SW480 (cell line): ENCODE measurements at regions not wholly inside any gene's neighbourhood (a gene's known extent, or its start where the extent isn't known, plus 50 kb on each side); places are given as distances from the start of the nearest gene placed in this dataset.

Experiments
- DNase-seq: peaks from one replicate; pipeline ENCODE4 v3.0.0-alpha.2; 2016; ENCODE audit warnings: low spot score

DNA sequence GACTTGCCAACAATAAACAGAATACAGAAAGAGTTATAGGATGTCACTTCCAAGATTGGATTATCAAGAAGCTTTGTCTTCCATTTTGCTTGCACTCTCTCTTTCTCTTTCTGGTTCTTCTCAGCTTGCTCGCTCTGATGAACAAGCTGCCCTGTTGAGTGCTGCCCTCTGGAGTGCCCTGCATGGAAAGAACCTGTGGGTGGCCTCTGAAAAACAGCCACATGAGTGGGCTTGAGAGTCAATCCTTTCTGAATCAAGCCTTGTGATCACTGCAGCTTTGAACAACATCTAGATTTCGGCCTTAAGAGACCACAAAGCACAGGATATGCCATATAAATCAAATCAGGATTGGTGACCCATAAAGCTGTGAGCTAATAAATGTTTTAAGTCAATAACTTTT, 185.1 kb downstream of the KIF2B start:
- DNase-seq, result no peak

DNA sequence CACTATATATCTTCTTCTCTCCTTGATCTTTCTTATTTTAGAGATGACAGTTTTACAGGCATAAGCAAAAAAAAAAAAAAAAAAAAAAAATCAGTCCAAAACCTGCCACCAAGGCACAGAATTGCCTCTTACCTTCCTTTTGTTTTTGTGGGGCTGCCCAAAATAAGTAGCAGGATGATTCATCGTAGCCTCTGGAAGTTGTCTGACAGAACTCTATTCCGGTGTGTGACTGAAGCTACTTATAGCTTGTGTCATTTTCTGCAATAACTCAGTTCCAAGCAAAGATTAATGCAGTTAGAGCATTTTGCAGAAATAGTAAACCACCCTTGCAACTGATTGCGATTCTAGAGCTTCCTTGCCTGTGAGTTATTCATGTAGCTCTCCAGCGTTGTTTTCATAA, 186.8 kb downstream of the KIF2B start:
- no peak for DNase-seq

DNA sequence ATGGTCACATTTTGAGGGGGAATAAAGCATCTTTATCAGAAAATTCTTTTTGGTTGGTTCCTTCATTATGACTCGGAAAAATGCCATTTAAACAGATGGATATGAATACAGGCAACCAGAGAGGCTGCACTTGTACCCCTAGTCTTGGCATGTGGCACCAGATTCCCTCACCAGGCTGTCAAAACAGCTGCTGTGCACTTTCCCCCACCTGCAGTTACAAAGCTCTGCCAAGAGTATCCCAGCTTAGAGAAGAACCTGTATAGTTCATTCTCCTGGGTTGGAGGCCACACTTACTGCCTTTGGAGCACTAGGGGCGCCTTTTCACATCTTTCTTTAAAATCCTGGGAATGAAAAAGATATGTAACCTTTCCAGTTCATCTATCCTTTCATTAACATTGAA, 190.3 kb downstream of the KIF2B start:
- no peak for DNase-seq

DNA sequence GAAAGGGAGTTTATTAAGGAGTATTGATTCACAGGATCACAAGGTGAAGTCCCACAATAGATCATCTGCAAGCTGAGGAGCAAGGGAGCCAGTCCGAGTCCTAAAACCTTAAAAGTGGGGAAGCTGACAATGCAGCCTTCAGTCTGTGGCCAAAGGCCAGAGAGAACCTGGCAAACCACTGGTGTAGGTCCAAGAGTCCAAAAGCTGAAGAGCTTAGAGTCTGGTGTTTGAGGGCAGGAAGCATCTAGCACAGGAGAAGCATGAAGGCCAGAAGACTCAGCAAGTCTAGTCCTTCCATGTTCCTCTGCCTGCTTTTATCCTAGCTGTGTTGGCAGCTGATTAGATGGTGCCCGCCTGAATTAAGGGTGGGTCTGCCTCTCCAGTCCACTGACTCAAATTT, 193.0 kb downstream of the KIF2B start:
- DNase-seq, result no peak

DNA sequence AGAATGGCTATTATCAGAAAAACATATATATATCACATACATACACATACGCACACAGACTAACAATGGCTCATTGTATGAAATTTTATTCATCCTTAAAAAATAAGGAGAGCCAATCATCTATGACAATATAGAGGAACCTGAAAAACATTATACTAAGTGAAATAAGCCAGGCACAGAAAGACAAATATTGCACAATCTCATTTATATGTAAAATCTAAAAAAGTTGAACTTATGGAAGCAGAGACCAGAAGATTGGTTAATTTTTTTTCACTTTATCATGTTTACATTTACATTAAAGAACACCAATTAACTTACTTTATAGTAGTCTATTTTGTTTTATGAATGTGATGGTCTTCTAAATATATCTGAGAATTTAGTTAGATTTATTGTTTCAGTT, 198.7 kb downstream of the KIF2B start:
- DNase-seq, result no peak

DNA sequence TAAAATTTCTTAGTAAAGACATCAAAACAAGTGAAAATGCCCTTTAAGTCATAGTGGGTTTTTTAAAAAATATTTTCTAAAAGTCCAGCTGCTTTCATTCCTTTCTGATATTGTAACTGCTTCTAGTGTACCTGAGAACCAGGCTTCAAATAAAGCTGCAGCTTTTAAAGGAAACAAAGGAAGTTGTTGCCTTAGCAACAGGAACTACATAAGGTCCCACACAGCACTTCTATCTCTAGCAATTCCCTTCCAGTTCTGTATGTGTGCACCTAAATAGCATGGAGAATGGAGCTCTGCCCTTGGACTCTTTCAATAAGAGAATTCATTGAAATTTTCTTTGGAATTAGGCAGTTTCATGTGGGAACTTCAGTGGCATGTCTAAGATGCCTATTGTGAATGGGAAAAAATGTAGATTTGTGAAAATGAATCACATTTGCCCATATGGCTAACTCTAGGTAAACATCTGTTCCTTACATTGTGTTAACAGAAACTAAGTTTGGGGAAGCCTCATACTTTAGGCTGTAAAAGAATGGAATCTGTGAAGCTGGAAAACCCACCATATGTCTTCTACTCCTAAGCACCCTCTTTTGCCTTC, 206.4 kb downstream of the KIF2B start:
- DNase-seq, result no peak

DNA sequence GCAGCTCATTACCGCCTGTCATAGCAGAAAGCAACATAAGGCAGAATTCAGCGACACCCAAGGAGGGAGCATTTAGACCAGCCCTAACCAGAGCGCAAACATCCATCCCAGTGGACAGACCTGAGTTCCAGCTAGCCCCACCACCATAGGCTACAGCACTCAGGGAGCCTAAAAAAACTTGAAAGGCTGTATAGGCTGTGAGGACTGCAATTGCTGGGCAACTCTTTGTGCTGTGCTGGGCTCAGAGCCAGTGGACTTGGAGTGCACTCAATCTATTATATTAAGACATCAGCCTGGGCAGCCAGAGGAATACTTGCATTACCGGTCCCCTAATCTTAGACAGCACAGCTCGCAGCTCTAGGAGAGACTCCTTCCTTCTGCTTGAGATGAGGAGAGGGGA, 207.3 kb downstream of the KIF2B start:
- DNase-seq, result no peak

DNA sequence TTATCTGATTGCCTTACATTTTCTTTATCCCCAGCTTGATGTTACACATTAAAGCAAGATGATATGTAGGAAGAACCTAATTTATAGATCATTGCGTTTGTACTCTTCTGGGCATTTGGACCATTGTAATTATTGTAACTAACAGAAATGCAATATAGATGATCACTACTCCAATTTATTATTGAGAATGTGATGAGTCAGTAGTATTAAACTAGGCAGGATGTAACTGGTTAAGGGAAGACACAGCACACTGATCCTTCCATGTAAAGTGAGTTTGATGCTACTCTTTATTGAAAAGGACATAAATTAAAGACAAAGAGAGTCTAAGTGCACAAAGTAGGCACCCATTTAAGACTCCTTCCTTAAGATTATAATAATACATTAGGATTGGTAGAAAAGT, 223.8 kb downstream of the KIF2B start:
- DNase-seq, result no peak

DNA sequence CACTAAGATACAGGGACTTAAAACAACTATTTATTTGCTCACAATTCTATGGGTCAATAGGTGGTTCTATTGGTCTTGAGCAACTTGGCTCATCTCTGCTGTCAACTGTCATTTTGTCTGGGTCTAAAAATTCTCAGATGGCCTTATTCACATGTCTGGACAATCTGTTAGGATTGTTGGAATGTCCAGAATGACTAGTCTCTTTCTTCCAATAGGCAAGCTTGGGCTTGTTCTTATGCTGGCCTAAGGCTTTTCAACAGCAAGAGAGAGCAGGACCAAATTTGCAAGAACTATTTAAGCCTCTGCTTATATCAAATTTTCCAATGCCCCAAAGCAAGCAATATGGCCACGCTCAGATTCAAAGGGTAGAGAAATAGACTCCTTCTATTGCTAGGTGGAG, 240.9 kb downstream of the KIF2B start:
- DNase-seq, result no peak

DNA sequence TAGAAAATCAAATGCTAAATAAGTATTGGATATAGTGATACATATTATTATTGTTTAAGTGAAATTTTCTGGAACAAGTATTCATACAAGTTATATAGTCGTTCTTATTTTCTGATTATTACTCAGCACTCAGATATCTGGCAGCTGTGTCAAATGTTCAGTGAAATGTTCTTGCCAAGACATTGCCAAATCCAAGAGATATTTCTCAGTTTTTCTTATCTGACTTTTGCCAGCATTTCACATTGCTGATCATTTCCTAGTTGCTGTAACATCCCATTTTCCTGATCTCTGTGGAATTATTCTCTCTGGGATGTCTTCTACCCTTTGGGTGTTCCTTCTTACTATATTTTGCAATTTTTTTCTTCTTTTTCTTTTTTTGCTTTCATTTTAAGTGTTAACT, 262.3 kb downstream of the KIF2B start:
- DNase-seq, result no peak

DNA sequence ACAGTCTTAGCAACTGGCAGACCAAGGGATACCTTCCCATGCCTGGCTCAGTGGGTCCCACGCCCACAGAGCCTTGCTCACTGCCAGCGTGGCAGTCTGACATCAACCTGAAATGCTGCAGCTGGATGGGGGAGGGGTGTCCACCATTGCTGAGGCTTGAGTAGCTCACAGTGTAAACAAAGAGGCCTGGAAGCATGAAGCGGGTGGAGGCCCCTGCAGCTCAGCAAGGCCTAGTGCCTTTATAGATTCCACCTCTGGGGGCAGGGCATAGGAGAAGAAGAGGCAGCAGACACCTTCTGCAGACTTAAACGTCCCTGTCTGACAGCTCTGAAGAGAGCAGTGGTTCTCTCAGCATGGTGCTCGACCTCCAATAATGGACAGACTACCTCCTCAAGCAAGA, 263.2 kb downstream of the KIF2B start:
- DNase-seq, result no peak

DNA sequence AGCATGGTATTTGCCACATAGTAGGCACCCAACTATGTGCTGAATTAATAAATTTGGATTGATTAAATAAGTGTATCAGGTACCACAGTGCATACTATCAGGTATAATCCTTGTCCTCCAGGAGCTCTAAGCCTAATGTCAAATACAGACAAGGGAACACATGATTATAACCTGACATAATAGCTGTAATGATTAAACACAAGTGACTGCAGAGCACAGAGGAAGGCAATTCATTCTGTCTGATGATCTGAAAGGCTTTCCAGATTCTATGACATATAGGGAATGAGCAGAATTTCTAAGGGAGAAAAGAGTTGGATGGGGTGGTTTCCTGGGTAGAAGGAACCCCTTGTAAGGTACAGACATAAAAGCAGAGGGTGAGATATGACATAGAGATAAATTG, 273.5 kb downstream of the KIF2B start:
- no peak for DNase-seq

DNA sequence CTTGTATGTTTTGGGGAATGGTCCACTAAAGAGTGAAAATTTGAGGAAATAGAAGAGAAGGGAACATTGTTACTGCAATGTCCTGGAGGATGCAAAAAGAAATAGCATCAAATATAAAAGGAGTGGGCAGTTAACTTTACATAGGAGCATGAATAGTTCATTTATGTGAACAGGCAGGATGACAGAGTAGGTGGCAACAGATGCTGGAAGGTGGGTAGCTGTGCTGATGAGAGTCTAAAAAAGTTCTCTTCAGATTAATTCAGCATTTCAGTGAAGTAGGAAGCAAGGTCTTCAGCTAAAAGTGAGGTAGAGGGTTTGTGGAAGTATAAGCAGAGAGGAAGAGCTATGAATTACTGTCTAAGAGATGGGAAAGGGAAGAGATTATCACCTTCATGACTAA, 276.5 kb downstream of the KIF2B start:
- no peak for DNase-seq

DNA sequence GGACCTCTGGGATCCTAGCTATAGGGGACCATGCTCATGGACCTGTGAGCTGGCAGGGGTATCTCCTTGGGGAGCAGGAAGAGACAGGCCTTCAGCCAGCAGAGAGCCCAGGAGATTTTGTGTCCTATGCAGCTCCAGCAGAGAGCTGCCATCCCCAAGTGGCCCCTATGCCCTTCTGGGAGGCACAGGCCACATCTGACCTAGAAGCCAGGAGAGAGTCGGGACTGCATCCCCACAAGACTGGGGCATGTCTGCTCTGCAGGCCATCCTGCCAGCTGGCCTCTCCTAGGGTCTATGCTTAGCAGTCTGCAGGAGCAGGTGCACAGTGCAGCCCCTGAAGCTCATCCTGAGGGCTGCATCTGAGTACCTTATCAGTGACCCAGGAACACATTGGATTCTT, 279.5 kb downstream of the KIF2B start:
- DNase-seq, result no peak

DNA sequence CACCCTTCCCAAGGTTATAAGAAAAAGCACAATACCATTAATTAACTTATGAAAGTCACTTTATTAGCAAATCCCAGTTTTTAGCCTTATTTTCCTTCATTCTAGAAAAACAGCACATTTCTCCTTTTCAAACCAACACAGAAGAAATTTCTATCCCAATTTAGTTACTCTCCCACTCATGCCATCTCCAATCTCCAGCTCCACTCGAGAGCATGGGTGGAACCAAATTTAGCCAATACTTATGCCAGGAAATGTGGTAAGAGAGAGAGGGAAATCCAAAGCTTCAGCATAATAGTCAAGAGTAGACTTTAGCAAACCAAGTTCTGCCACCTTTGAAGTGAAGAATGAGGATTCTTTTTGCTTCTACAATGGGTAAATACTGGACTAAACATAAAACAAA, 288.8 kb downstream of the KIF2B start:
- DNase-seq, result no peak

DNA sequence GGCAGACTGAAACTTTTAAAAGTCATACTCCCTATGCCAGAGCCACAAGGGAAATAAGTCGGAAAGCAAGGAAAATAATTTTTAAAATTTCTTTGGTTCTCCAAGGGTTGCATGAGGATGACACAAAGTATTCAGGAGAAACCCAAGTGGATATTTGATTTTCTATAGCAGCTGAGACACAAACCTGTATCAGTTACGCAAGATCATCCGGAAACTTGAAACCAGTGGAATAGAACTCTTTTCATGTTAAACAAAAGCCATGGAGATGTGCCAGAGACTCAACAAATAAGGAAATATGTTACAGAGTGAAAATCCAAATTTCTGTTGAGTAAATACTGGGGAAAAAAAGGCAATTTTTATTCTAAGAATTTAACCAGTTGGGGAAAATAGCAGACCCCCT, 294.7 kb downstream of the KIF2B start:
- no peak for DNase-seq

DNA sequence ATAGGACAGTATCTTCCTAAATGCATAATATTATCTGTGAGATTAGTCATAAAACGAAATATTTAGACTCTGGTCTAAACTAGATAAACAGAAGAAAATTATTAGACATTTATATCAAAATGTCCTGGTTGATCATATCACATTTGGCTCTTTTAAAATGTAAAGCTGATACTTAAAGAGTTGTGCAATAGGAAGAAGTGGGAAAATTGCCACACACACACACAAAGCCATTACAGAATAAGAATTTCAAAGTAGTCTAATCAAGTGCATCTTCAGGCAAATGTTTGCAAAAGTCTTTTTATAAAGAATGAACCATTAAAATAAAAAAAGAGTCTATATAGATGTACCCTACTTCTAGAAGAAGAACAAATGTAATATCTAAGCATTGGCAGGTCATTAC, 301.7 kb downstream of the KIF2B start:
- DNase-seq, result no peak

DNA sequence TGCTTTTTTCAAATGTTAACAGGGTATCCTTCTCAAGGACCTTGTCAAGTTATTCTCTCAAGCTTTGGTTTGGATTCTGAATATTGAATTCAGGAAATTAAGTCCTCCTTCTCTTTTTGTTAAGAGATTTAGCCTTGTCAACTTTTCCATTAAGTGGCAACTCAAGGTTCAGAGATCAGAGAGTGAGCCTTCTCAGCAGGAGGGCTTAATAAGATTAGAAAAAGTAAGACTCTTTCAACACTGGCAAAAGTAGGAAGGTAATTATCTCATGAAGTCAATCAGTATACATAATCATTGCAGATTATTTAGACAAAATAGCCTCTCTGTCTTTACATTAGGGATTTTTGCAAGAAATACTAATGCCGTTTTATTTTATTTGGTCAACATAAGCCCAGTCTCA, 330.7 kb downstream of the KIF2B start:
- DNase-seq, result no peak

DNA sequence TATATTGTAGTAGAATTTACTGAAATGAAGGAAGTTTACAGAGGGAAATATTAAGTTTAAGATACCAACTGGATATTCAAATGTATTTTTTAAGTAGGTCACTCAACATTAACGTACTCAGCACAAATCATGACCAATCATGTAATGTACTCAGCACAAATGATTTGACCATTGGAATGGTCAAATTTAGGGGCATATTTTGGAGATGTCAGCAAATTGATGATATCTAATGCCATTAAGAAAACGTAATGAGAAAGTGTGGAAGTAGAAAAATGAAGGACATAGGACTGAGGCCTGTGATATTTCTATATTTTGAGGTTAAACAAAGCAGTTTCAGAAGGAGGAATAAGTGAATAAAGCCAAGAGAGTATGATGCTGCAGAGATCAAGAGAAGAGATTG, 334.8 kb downstream of the KIF2B start:
- no peak for DNase-seq

DNA sequence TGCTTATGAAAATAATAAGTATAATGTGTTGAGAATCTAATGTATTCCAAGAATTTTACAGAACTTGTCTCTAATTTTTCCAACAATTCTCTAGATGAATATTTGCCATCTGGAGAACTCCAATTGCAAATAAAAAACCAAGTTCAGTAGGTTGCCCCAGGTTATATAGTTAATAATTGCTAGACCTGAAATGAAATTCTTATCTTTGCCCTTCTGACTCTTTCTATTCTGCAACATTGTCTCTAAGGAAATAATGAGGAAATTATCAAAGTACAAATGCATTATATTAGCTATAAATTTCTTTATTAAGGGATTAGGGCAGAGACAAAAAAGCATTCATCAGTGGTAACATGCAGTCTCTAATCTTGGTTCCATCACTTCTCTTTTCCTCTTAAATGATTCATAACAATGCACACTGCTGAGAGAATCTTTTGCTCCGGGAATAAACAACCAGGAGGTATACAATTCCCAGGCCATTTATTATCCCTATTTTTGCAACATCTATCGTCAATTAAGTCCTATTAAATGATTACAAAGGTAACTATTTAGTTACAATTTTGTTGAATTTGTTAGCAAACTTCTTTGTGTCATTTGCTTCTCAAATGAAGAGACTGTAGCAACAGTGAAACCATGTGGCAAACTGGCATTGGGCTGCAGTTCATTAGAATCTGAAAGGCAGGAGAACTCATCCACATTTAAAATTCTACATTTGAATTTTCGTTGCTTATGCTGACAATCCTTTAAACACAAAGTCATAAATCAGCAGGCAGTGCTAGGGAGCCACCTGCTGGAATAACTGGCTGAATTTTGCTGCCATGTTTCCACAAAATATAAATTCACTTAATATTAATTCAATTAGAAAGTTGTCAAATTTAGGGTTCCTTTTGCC, 349.6 kb downstream of the KIF2B start:
- peak; percentile 7 for DNase-seq

DNA sequence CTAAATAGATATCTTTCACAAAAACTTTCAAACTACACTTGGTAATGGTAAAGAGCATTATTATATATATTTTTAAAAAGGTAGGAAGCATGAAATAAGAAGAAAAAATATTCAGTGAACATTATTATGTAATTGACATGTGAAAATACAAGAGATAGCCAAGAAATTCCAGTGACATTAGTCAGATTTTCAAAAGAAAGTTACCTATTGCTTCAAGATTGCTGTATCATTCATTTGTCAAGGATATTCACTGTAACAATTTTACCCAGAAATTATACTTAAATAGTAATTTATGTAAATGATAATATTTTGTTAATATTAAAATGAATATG, 350.2 kb downstream of the KIF2B start:
- no peak for DNase-seq

DNA sequence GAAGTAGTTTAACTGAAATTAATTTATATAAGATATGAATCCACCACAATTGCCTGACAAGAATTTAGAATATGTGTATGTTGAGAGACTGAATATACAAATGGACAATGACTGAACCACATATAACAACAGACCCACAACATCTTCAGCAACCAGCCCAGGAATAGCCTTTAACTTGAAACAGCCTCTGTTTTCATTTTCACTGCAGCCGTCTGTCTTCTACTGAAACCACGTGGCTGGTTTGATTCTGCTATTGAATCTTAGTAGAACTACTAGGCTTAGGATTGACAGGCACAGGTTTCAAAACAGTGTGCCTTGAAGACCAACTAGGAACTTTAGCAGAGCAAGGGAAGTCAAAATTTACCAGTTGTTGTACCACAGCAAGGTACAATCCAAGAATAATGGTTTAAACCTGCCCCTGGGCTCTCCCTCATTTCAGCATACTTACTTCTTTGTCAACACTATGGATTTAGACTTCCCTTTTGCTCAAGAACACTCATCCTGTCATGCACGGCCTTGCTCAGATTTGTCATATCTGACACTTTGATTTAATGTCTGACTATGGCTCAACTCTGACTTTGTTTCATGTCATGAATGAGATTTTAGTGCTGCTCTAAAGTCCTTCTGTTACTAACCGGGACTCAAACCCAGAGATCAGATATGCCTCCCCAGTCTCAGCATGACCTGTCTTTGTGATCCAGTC, 355.0 kb downstream of the KIF2B start:
- DNase-seq, result no peak

DNA sequence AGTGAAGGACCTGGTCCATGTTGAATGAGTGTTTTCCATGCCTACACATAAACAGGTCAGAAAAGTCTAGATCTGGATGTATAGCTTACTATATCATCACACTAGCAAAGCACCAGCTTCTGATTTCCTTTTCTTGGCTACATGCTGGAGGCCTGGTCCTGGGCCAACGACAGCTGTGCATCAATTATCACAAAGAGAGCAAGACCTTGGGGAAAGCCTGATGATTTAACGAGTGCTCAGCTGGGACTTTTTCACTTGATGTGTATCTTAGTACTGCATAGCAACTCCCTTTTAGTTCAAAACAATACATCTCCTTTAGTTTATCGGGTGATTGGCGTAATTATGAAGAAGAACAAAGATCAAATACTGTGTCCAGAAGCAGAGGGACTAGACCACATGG, 358.2 kb downstream of the KIF2B start:
- no peak for DNase-seq

DNA sequence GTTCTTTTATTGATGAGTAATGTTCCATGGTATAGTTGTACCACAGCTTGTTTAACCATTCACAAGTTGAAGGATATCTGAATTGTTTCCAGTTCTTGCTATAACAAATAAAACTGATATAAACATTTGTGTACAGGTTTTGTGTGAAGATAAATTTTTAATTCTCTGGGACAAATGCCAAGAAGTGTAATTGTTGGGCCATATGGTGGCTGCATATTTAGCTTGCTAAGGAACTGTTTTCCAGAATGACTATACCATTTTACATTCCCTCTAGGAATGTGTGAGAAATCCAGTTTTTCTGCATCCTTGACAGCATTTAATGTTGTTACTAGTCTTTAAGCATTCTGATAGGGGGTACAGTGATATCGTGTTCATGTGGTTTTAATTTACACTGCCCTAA, 368.5 kb downstream of the KIF2B start:
- DNase-seq, result no peak
